ENCODE measurements at regions not wholly inside any gene's neighbourhood (a gene's known extent, or its start where the extent isn't known, plus 50 kb on each side); places are given as distances from the start of the nearest gene placed in this dataset.
"Not testable (repeated sequence)": the region's sequence is repeated elsewhere in the genome, so short reads cannot be mapped to it uniquely, and the experiment has no call there.

DNA sequence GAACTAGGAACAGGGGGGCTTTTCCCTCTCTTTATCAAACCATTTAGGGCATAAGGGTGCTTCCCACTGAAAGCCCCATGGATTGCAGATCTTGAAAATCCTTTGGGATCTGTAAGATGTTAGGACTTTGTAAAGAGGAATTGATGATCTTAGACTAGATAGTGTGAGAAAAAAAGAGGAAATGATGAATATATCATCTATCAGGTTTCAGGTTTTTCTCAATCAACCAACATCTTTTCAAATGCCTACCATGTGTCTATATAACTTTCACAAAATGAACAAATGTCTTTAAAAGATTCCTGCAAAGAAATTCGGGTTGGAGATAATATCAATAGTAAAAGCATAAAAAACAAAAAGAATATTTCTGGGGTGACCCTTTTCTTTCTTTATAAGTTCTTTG is 50.1 kb downstream of the KCNC4 start:
- no peak for DNase-seq

DNA sequence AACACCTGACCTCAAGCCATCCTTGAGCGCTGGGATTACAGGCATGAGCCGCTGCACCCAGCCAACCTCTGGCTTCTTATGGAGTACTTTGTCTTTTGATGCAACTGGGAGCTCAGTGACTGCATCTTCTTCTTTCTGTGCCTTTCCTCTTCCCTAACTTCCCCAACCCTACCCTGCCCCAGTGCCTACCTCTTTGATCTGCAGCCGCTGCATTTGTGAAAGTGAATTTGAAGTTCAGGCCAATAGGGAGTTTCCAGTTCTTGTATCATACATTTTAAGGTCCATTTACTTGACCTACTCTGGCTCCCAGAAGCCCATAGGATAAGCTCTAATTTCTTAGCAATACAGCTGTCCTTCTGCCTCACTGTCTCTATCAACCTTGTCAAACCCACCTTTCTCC is 52.2 kb downstream of the KCNC4 start:
- no peak for DNase-seq

DNA sequence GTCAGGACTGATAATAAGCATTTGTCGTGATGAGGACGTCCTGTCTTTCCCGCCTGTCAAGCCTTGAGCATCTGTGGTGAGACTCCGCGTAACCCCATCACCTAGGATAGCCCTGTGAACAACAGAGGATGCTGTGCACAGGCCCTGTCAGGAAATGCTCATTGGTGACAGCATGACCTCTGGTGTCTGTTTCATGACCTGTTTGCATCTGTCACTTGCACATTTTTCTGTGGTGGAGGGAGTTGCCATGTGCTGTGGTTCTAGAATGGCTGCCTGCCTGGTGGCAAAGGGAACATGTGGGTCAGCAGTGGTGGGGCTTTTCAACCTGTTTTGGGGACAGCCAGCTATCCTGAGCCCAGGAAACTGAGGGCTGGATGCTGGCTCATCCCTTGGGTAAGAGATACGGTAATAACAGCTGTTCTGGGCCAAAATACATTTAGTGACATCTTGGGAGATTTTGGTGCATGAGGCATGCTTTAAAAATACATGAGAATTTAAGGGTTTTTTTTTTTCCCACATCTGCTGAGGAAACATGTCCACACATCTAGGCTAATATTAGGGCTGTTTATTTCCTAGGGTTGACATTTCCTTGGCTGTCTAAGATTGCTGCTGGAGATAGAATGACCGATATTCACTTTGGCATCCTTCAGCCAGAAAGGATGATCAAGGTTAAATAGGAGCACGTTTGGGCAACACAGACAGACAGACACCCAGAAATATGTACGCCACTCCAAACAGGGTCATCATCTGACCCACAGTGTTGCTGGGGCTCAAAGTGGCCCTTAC is 52.9 kb downstream of the KCNC4 start:
- DNase-seq: peak in 1 of 2 donors; percentile 6

DNA sequence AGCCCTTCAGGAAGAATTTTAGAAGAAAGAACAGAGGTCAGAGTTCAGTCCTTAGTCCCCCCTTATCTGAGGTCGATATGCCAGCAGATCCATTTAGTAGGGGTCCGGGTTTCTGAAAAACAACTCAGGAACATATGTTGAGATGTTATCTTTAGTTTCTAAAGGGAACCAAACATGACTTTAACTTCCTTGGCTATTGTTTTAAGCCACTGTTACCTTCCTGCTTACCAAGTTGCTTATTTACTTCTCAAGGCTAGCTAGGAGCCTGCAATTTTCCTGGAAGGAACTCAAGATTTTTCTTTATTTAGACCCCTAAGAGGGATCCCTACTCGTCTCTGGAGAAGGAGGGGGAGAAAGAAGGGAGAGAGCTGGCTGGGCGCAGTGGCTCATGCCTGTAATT is 54.3 kb downstream of the KCNC4 start:
- no peak for DNase-seq

DNA sequence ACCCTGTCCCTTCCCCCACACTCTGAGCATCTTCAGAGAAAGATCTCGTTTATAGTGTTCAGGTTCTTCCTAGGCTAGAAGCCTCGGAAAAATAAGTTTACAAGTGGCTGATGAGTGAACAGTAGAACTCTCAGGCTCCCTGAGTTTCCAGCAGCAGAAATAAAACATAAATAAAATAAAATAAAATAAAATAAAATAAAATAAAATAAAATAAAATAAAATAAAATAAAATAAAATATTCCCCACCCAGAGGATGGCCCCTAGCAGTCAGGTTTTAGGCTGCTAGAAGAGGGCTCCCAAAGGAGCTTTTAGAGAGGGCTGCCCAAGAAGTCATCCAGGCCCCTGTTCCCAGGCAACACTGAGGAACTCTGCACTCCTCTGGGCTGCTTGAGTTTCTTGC is 55.1 kb downstream of the KCNC4 start:
- DNase-seq: no peak

DNA sequence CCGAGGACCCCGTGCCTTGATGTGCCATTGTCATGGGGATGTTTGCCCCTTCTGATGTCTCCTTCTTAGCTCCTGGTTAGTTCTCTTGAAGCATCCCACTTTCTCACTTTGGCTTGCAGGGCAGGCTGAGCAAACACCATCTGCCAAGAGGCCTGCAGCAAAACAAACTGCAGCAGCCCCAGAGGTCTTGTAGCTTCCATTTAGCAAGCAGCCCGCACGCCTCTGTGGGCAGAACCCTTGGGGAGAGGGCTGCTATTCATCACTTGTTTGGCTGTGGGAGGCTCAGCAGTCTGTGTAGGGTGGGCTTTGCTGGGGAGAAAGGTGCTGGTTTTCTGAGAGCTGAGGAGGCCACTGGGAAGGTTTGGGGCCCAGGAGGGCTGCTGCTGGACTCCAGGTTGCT is 56.7 kb downstream of the KCNC4 start:
- no peak for DNase-seq

DNA sequence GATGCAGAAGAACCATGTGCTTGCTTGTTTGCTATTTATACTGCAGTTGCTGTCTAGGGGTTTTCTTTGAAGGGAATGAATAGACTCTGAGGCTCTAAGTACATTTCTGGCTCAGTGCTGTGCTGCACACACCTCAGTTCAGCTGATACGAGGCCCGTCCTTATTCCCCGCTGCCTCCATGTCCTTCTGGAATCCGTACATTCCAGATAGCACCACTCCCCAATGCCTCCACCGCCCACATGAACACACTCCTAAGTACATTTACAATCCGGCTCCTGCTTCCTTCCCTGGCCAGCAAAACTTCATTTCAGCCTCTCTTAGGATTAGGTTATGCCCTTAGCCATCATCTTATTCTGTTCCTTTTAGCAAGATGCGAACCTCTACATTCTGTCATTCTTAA is 57.1 kb downstream of the KCNC4 start:
- no peak for DNase-seq

DNA sequence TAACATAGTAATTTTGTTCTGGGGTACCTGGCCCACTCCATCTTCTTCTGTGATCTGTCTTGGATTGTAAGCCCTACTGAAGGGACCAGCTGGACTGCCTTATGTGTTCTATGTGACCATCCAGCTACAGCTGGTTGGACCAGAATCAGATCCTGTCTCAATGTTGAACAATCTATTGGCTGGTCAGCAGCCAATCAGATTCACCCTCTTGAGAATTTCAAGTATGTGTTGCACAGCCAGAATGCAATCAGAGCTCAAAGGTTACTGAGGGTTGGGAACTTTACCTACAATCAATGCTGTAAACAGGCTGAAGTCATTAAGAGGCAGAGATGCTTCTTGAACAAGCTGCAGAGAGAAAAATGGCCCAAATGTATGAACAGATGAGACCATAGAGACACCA is 61.9 kb downstream of the KCNC4 start:
- DNase-seq: no peak

DNA sequence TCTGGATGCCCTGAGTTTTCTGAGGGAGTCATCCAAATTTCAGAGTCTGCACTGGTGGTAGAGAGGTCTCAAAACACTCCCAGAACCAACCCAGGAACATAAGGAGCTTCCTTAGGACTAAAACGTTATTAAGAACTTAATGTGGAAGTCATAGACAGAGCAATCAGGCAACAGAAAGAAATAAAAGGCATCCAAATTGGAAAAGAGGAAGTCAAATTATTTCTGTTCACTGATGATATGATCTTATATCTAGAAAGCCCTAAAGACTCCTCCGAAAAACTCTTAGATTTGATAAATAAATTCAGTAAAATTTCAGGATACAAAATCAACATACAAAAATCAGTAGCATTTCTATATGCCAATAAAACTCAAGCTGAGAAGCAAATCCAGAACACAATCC is 63.7 kb downstream of the KCNC4 start:
- not testable (repeated sequence) for DNase-seq

DNA sequence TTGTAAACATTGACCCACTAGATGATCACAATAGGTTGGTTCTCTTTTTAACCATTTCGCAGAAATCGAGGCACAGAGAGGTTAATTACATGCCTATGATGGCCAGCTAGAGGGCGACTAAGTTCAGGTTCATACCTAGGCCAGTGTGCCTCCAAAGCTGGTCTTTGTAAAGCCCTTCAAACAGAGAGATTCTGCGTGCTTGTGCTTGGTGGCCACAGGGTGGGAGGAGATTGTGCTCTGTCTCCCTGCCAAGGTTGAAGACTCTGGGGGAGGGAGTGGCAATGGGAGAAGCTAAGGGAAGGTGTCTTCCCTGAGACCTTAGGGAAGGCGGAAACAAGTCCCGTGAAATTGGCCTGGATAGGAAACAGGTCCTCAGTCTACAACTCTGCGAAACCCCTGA is 59.1 kb upstream of the RBM15 start:
- no peak for DNase-seq

DNA sequence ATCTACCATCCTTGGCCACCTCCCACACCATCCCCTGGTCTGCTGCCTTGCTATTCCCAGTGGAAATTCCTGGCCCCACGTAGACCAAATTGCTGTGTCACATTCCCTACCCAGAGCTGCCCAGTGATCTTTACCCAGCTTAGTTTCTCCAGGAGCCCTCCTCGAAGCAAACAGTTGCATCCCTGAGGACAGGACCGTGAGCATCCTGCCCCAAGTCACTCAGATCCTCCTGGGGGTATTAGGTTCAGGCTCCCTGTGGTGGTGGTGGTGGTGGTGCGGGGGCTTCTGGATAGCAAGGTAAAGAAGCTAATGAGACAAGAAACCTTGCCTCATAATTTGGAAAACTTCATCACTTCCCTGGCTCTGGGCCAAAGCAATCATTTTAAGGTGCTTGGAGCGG is 58.4 kb upstream of the RBM15 start:
- DNase-seq: no peak

DNA sequence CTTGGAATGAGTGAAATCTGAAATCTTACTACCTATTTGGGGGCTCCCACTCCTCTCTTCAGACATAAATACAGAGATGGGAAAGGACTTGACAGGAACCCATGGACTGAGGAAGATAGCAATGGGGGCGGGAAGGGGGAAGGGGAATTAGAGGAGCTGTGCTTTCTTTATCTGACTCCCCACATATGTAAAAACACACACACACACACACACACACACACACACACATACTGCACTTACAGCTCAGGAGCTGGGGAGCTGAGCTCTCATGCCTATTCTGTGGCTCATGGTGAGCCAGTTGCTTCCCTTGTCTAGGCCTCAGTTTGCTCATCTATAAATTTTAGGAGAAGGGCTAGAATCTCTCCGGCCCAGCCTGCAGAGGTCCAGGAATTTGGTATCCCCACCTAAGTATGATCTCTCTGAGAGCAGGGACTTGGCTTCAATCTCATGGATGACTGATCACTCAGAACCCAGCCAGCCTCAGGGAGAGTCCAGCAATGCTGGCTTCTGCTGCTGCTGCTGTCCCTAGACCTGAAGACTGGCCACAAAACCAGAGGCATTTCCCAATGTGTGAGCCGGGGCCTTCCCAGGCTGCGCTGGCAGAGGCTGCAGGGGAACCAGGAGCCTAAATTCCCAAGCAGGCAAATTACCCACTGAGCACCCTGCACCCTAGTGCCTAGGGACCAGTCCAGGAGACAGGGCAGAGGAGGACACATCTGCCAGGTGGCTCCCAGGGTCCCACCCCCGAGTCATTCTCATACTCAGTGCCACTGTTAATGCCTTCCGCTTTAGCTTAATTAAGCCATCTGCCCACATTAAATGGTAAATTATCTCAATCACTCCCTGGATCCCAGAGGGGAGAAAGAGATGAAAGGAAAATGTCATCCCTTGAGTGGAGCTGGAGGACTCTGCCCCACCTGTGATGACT is 57.5 kb upstream of the RBM15 start:
- no peak for DNase-seq

DNA sequence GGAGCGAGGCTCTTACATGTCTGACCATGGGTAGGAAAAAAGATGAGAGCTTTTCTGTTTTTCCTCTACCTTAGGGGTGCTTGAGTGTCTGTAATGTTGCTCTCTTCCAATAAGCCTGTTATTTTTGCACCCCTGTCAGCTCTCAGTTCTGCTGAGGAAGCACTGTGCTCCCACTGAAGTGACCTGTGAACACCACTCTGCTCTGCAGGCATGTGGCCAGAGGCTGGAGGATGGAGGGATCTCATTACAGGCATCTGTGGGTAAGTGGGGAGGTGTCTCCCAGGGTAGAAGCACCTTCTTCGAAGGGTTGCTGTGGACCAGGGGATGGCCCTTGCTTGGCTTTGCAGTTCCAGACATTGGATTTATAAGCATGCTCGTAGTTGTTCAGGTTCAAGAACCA is 56.8 kb upstream of the RBM15 start:
- no peak for DNase-seq

DNA sequence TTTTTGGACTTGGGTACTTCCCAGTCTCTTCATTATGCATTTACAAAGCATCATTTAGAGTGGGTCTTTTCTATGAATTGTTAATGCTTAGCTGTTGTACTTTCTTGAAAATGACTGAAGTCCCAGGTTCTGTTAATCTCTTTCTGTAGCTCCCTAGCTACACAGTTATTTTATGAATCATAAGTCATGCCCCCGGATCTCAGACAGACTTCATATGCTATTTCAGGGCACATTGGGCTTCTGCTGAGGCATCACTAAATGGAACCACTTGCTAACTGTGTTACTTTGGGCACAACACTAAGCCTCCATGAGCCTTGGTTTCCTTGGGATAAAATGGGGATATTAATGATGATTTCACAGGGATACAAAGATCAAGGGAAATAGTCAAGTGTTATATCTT is 55.5 kb upstream of the RBM15 start:
- no peak for DNase-seq

DNA sequence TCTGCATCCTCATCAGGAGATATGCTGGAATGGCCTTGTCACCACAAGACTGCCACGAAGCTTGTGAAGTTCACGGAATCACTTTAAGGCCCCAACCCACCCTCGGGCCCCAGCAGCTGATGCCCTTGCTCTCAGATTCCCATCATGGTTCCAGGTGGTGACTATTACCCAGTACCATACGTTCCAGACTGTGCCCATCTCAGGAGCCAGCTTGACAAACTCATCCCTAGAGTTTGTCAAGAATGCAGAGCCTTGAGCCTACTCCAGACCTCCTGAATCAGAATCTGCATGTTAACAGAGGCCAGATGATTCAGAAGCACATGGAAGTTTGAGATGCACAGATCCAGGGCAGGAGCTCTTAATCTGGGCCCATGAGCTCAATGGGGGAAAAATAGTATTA is 53.9 kb upstream of the RBM15 start:
- no peak for DNase-seq

DNA sequence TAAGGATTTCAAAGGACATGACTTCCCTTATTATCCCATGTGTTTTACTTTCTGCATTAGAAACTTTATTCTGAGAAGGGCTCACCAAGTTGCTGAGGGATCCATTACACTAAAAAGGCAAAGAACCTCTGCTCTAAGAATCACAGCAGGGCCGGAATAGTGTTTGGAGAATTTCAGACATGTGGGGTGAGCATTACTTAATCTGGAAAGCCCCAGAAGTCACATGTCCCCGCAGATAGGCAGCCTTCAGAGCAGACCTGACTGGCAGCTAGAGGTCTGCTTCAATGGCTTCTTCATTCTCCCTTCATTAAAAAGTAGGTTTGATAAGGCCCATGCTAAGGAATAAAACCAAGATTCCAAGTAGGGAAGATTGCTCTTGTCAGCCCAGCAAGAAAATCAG is 52.6 kb upstream of the RBM15 start:
- DNase-seq: no peak

DNA sequence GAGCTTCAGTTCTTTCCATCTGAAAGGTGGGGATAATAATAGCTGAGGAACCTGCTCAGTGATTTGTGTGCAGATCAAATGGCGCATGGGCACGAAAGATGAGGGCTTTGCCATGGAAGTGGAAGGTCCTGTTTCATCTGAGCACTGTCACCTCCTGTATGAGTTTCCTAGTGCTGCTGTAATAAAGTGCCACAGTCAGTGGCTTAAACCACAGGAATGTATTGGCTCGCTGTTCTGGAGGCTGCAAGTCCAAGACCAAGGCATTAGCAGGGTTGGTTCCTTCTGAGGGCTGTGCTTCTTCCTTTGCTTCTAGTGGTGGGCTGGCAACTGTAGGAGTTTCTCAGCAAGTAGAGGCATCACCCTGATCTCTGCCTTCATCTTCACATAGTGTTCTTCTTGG is 51.1 kb upstream of the RBM15 start:
- no peak for DNase-seq

All from CD4-positive, alpha-beta T cell treated with Interleukin-1 beta for 1 hour (primary cell).